PC-9 (cell line): ENCODE measurements at regions not wholly inside any gene's neighbourhood (a gene's known extent, or its start where the extent isn't known, plus 50 kb on each side); places are given as distances from the start of the nearest gene placed in this dataset.

Experiments
- CTCF ChIP-seq: fragments of 200-600 bp; sonication (generic); conservative IDR thresholded peaks from 2 replicates; pipeline ENCODE4 v1.6.1; 2017; ENCODE audit warnings: mixed run types, antibody characterized with exemption, mild to moderate bottlenecking, moderate library complexity
- EZH2 ChIP-seq: fragments of 200-600 bp; sonication (generic); IDR thresholded peaks from 2 replicates; pipeline ENCODE4 v1.8.0; 2017; ENCODE audit warnings: antibody characterized with exemption, low read depth

- TF ChIP-seq CTCF = no peak
- no peak for TF ChIP-seq EZH2
These were observed 1291.0 kb downstream of the ARAP2 start for GRCh38 chr4:34953145-34953799.
